PC-9 (cell line): ENCODE measurements at regions not wholly inside any gene's neighbourhood (a gene's known extent, or its start where the extent isn't known, plus 50 kb on each side); places are given as distances from the start of the nearest gene placed in this dataset.

ENCODE experiments used
- CTCF ChIP-seq: fragments of 200-600 bp; sonication (generic); conservative IDR thresholded peaks from 2 replicates; pipeline ENCODE4 v1.6.1; 2017; ENCODE audit warnings: mixed run types, antibody characterized with exemption, mild to moderate bottlenecking, moderate library complexity
- EZH2 ChIP-seq: fragments of 200-600 bp; sonication (generic); IDR thresholded peaks from 2 replicates; pipeline ENCODE4 v1.8.0; 2017; ENCODE audit warnings: antibody characterized with exemption, low read depth

- TF ChIP-seq CTCF (no peak), EZH2 (no peak)
Observed at GRCh38 chr21:27129694-27130093, 162.8 kb upstream of the ADAMTS5 start.
